ENCODE measurements at regions not wholly inside any gene's neighbourhood (a gene's known extent, or its start where the extent isn't known, plus 50 kb on each side); places are given as distances from the start of the nearest gene placed in this dataset.

- TF ChIP-seq CTCF (conservative IDR thresholded peaks at IDR 0.05; ENCODE audit: low read depth in 2 of 2) (peak; percentile 91 to 93), EZH2phosphoT487 (IDR thresholded peaks at IDR 0.05; ENCODE audit: unreplicated experiment) (no peak), CREB1 (CRISPR knock-in tag; IDR thresholded peaks at IDR 0.05; ENCODE audit: low read depth) (no peak), POLR2AphosphoS5 (IDR thresholded peaks at IDR 0.05; ENCODE audit: low read depth) (no peak), ETS1 (IDR thresholded peaks at IDR 0.05) (no peak), EZH2 (IDR thresholded peaks at IDR 0.05; ENCODE audit: low read depth, unreplicated experiment) (no peak), STAT1 (IDR thresholded peaks at IDR 0.05; ENCODE audit: unreplicated experiment) (no peak), NANOG (IDR thresholded peaks at IDR 0.05; ENCODE audit: borderline replicate concordance) (no peak), REST (IDR thresholded peaks at IDR 0.05; ENCODE audit: unreplicated experiment) (no peak), JUNB (IDR thresholded peaks at IDR 0.05; ENCODE audit: unreplicated experiment) (no peak)
Measured at GRCh38 chr5:18305288-18305924, 671.1 kb downstream of the TAF11L14 start.
